GM18505 (cell line): ENCODE measurements at regions not wholly inside any gene's neighbourhood (a gene's known extent, or its start where the extent isn't known, plus 50 kb on each side); places are given as distances from the start of the nearest gene placed in this dataset.

Source experiments
- ATAC-seq: cut with Tn5 transposase; IDR thresholded peaks from one replicate; pipeline ENCODE4 v1.9.1; 2021; ENCODE audit not compliant: unreplicated experiment
- POLR2A ChIP-seq: IDR thresholded peaks from 4 replicates; pipeline ENCODE4 v1.6.1; 2011; ENCODE audit warnings: borderline replicate concordance; ENCODE audit not compliant: insufficient read depth, insufficient read length; ENCODE audit errors: extremely low read depth

DNA sequence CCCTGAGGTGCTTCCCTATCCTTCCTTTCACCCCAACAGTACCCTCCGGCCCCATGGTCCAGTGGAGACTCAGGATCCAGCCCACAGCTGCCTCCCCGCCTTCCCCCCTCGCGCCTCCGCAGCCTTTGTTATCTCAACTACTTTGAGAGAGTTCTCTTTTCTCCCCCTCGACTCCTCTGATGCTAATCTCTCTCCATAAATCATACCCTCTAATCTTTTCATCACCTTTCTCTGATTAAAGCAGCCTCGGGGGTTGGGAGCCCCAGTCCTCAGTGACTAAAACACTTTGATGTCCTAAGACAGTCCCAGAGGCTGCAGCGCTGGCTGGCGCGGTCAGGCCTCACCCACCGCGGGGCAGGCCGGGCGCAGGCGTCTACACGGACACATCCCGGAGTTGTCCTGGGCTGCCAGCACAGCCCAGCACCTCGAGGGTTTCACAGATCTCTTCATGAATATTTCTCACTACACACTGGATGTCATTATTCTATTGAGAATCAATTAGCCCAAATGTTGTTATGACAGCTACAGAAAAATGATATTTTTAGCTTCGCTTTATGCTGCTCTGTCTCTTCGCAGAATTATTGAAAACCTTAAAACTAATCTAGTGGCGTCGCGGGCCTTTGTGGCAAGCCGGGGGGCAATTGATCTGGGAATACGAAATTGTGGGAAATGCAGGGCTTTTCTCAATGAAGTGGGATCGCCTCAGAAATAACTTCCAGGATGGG, 289.5 kb downstream of the RRAGC start:
- no peak for TF ChIP-seq POLR2A
- ATAC-seq = no peak

DNA sequence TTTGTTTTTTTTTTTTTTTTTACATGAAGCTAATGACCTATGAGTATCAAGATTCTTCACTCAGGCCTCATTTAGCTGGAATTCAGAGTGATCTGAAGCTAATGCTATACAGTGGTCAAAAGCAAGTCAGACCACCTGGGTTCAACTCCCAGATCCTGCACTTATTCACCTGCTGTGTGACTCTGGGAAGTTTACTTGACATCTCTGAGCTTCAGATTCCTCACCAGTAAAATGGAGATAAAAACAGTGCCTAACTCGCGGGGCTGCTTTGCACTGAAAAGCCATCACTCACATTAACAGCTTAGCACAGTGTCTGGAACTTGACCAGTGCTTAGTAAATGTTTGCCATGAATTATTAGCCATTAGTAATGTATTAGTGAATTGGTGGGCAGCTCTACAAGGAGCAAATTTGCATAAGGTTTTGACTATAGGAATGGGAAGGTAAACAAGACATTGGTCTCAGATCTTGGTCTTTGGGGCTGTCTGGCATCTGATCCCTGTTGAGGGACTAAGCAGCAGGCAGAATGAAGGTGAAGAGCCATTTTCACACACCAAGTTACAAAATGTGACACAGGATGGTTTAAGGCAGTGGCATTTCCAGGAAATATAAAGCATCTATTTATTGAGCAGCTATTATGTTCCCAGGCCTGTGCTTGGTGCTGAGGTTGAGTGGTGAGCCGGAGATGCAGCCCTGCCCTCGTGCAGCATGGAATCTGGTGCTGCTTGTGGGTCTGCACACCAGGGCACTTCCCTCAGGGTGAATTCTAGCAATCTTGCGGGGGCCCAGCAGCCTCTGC, 291.3 kb downstream of the RRAGC start:
- no peak for TF ChIP-seq POLR2A

DNA sequence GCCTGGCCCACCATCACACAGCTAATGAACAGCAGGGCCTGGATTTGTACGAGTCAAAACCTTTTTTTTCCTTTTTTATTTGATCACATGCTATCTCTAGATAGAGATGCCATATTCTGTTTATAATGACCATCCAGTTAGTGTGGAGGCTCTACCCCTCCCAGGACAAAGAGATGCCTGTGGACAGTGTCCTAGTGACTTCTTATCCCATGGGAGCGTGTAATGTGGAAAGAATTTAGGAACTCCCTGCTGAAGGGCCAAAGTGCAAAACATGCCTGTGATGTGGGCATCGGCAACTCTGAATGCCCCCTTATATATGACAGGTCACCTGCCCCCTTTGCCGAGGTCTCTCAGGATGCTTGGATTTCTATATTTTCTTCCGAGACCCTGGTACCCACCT, 292.2 kb downstream of the RRAGC start:
- TF ChIP-seq POLR2A = no peak
- no peak for ATAC-seq

More for the DNA sequence above, 291.3 kb downstream of the RRAGC start:
- no peak for ATAC-seq

DNA sequence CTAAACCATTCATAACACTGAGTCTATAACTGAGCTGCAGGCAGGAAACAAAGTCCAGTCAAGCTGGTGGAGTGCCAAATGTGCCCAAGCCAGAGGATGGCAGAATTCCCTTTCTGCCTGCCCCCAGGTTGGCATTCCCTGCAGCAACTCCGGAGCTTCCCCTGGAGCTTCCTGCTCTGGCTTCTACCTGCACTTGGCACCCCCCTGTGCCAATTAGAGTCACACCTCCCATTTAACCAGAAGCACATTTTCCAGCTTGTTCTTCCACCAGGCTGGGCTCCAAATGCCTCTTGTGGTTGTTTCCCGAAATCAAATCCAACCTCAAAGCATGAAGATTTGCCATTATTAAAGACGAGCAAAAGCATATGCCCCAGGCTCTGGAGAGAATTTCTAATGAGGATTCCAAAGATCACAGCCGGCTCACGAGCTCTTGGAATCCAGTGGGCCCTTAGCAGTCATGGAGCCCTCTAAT, 294.5 kb downstream of the RRAGC start:
- no peak for TF ChIP-seq POLR2A
- no peak for ATAC-seq

DNA sequence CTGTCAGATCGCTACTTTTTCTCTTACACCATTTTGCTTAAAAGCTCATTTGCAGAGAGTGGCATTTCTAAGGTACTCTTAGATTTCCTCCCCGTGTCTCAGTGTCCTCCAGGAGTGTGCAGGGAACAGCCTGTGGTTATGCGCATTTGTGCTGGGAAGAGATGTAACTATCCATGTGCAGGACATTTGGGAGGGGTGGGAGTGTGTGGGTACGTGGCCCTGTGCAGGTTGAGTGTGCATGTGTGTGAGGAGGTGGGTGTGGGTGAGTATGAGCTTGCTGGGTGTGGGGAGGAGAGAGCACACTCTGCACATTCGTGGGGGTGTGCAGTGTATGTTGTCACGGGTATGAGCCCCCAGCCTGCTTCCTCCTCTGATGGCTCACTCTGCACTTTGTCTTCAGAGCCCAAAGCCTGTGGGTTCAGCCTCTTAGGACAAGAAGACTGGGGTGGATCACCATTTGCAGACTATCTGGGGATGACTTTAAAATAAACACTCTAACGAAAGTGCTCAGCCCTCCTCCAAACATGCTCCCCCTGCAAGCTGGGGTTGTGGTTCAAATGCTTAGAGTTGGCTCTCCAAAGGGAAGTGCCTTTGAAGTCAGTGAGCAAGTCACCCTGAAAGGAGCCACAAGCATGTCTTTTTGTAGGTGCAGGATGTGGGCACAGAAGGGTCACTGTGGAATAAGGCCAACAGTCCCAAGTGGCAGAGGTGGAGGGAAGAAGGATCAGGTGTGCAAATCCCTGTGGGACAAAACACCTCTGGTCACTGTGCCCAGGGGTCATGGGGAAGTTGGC, 295.4 kb downstream of the RRAGC start:
- no peak for ATAC-seq
- no peak for TF ChIP-seq POLR2A

DNA sequence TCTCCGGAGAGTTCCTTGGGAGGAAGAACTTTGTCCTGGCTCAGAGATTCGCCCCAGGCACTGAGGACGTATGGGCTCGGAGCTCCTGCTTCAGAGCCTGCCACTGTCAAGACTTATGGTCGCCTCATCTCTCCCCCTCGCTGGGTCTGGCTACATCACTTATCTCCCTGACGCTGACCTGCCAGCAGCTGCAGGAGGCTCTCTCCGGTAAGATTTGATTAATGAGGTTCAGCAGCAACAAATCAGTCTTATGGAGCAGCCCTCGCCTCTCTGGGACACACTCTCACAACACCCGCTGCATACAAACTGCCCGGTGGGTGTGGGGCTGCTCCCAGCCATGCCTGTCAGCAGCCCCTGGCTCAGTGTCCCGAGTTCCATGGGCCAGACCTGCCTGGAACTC, 297.8 kb downstream of the RRAGC start:
- no peak for ATAC-seq
- no peak for TF ChIP-seq POLR2A

DNA sequence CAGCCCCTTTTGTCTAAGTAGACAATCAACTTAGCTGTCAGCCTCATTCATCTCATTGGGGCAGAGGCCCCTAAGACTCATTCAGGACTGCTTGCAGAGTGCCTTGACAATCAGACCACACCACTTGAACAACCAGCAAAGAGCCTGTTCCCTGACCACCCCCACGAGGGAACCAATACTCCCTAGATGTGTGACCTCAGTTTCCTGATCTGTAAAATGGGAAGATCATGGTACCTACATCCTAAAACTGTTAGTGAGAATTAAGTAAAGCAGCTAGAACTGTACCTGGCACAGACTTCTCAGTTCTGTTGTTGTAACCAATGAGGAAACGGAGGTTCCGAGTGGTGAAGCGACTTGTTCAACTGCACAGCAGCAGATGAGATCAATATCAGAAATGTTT, 298.5 kb downstream of the RRAGC start:
- no peak for ATAC-seq
- no peak for TF ChIP-seq POLR2A

DNA sequence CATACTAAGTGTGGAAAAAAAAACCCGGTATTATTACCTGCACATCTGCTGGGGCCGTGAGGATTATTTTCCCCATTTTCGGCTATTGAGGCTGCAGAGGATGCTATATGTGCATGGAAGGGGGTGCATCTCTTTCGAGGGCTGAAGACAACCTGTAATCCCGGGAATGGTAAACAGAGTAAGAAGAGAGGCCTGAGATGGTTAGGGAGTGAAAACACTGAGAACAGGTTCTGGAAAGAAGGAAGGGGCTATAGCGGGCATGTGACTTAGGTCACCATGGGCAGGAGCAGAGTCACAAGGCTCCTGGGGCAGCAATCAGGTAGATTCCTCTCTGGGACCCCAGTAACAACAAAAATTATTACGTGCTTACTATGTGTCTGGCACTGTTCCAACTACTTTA, 299.1 kb downstream of the RRAGC start:
- no peak for TF ChIP-seq POLR2A
- ATAC-seq = no peak

DNA sequence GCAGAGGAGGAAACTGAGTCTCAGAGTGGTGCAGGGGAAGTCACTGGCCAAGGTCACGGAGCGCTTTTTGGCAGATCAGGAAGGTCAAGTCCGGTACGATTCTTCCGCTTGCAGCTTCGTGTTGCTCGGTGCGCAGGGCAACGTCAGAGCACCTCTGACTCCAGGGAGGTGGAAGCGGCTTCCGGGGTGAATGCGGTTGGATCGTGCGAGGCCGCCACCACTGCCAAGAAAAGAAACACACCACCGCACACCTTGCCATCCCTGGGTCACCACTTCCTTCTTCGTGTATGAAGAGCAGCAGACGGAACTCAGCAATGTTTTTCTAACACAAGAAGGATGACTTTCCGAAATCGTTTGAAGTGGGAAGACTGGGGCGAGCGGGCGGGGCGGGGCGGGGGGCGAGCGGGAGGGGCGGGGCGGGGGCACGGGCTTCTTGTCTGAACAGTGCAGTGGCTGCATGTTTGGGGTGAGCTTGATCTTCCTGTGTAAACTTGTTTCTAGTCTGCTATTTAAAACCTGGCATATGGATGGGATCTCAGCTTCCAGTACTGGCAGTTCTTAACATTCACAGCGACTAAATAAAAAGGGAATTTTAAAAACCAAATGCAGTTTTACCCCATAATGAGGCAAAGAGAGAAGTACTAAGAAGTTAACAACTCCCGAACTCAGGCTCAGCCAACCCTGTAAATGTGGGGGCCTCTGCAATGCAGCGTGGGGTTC, 300.0 kb downstream of the RRAGC start:
- TF ChIP-seq POLR2A = no peak
- ATAC-seq = no peak

DNA sequence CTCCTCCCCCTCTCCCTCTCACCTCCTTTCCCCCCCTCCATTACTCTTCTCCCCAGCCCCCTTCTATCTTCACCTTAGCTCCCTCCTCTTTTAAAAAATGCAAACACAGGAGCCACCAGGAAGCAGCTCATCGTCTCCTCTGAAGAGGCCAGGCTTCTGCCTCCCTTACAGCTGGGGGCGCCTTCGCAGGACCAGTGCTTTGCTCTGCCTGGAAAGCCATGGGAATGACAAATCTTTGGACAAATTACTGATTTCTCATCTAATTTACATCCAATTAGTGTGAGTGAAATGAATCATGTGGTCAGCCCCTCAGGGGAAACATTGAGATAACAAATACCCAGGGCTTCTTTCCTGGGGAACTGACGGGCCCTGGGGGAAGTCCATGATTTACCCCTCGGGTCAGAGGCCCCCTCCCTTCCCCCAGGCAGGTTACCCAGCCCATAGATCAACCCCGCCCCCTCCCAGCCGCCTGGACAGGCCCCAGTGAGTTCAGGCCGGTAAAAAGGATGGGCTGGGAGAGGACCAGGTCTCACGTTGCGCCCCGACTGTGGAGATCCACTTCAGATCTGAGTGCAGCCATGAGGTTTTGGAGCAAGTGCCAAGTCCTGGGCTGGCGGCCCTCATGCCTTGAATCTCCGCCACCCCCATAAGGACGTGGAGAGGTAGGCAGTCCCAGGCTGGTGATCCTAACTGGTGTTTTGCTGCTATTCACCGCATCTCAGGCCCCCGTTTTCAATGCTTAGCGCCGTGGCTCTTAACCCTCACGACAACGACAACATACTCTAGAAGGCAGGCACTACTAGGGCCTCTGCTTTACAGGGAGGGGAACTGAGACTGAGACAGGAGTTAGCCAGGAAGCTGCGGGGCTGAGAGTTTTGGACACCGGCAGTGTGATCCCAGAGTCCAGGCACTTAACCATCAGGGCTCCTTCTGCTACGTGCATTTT, 300.8 kb downstream of the RRAGC start:
- no peak for ATAC-seq
- TF ChIP-seq POLR2A = no peak

DNA sequence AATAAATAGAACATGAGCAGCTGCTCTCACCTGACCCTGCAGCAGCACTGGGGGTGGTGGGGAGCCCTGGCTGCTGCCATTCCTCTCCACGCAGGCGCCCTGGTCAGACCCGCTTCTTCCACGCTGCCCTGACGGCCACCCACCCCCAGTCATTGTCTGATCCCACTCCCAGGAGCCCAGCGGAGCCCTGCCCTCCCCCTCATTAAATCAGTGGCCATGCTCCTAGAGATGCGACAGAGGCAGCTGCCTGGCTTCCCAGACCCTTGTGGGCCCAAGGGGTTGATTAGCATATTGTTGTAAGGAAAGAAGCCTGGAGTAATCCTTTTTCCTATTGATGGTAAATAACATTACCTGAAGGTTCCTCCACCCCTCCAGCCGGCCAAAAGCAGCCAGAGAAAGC, 301.5 kb downstream of the RRAGC start:
- ATAC-seq = no peak
- TF ChIP-seq POLR2A = no peak

DNA sequence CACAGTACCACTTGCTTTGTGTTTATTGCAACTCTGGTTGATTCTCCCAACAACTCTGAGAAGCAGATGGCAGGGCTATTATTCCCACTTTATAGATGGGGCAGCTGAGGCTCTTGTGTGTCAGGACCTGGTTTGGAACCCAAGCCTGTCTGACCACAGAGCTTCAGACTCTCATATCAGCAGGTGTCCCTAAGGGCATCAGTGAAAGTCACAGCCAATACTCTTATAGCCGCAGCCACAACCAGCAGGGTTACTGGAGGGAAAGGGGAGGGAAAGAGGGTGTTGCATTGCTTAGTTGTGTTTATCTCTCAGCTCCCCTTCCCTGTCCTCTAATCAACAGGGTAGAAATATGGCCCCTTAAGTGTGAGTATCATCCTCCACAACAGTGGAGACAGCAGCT, 304.0 kb downstream of the RRAGC start:
- TF ChIP-seq POLR2A = no peak
- no peak for ATAC-seq
